Gastrocnemius medialis (tissue), 4 donors: ENCODE measurements at regions not wholly inside any gene's neighbourhood (a gene's known extent, or its start where the extent isn't known, plus 50 kb on each side); places are given as distances from the start of the nearest gene placed in this dataset.

Experiments used
- ATAC-seq, 2 donors: fragments of 150-250 bp; one replicate each; pipeline ENCODE4 v1.9.1; 2016
- DNase-seq, 2 donors: peaks; one replicate each; pipeline ENCODE4 v3.0.0-alpha.2; 2019
- H3K27ac ChIP-seq, 4 donors: fragments of 200-600 bp; sonication (generic); 1 replicate in 1 of 4; 2 replicates in 3 of 4; pipeline ENCODE4 v1.5.1; 2016 to 2018; ENCODE audit warnings: mild to moderate bottlenecking in 2 of 4, moderate library complexity in 1 of 4
- H3K27me3 ChIP-seq, 3 donors: fragments of 200-600 bp; sonication (generic) in 2 of 3; 1 replicate in 1 of 3; 2 replicates in 2 of 3; pipeline versions ENCODE4 v1.5.1 to v1.6.0; 2016 to 2019; ENCODE audit warnings: mild to moderate bottlenecking in 1 of 3, moderate library complexity in 1 of 3
- H3K36me3 ChIP-seq, 2 donors: fragments of 200-600 bp; sonication (generic) in 1 of 2; one replicate each; pipeline ENCODE4 v1.5.1; 2017 to 2018
- H3K4me1 ChIP-seq, 2 donors: fragments of 200-600 bp; sonication (generic) in 1 of 2; one replicate each; pipeline ENCODE4 v1.5.1; 2016 to 2017; ENCODE audit warnings: mild to moderate bottlenecking in 2 of 2
- H3K4me3 ChIP-seq, 4 donors: fragments of 200-600 bp; sonication (generic) in 3 of 4; 1 replicate in 1 of 4; 2 replicates in 3 of 4; pipeline ENCODE4 v1.5.1; 2016 to 2019; ENCODE audit warnings: mild to moderate bottlenecking in 2 of 4
- H3K9me3 ChIP-seq, 3 donors: fragments of 200-600 bp; sonication (generic) in 2 of 3; 1 replicate in 1 of 3; 2 replicates in 2 of 3; pipeline ENCODE4 v1.5.1; 2016 to 2019
- POLR2A ChIP-seq, 2 donors: fragments of 450-650 bp; IDR thresholded peaks; one replicate each; pipeline ENCODE4 v1.6.1; 2017; ENCODE audit warnings: antibody characterized with exemption in 2 of 2, mild to moderate bottlenecking in 2 of 2, moderate library complexity in 2 of 2
- in situ Hi-C, 4 donors: fragments of 200-750 bp; cut with MboI; loops; one replicate each; pipeline versions ENCODE4 v1.15.0 to v1.8.0; 2017; ENCODE audit warnings: low sequenced_read_pairs in 4 of 4
- intact Hi-C: fragments of 100-400 bp; cut with DNase I; formaldehyde crosslinking; loops from one replicate; pipeline ENCODE4 v1.15.1; 2023; ENCODE audit warnings: low total_unique reads
- TF ChIP-seq, protein P1 (sequence below), 5 experiments: fragments of 450-650 bp in 3 of 5; fragments of 200-600 bp in 2 of 5; sonication (generic) in 2 of 5; IDR thresholded peaks in 4 of 5; conservative IDR thresholded peaks in 1 of 5; 1 replicate in 4 of 5; 2 replicates in 1 of 5; pipeline ENCODE4 v1.5.1; 2016 to 2019; ENCODE audit warnings: antibody characterized with exemption in 5 of 5, mild to moderate bottlenecking in 3 of 5, moderate library complexity in 3 of 5

GRCh38 chr5:143476601-143477211, 73.2 kb upstream of the NR3C1 start:
- H3K36me3 ChIP-seq: no peaks in the 10 kb centered on the region
- no peak for TF ChIP-seq POLR2A (IDR thresholded peaks at IDR 0.05)
- TF ChIP-seq, protein P1, sequence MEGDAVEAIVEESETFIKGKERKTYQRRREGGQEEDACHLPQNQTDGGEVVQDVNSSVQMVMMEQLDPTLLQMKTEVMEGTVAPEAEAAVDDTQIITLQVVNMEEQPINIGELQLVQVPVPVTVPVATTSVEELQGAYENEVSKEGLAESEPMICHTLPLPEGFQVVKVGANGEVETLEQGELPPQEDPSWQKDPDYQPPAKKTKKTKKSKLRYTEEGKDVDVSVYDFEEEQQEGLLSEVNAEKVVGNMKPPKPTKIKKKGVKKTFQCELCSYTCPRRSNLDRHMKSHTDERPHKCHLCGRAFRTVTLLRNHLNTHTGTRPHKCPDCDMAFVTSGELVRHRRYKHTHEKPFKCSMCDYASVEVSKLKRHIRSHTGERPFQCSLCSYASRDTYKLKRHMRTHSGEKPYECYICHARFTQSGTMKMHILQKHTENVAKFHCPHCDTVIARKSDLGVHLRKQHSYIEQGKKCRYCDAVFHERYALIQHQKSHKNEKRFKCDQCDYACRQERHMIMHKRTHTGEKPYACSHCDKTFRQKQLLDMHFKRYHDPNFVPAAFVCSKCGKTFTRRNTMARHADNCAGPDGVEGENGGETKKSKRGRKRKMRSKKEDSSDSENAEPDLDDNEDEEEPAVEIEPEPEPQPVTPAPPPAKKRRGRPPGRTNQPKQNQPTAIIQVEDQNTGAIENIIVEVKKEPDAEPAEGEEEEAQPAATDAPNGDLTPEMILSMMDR (IDR thresholded peaks at IDR 0.05 in 4 of 5, conservative IDR thresholded peaks at IDR 0.05 in 1 of 5): no peak

GRCh38 chr5:143474616-143475015, 71.1 kb upstream of the NR3C1 start:
- in situ Hi-C loops: no loop called here
- no peaks in the 10 kb centered on the region for H3K4me1 ChIP-seq
- TF ChIP-seq POLR2A (IDR thresholded peaks at IDR 0.05): no peak
- TF ChIP-seq, protein P1 (IDR thresholded peaks at IDR 0.05 in 4 of 5, conservative IDR thresholded peaks at IDR 0.05 in 1 of 5): no peak
- DNase-seq: no peak
- no peak for ATAC-seq
- H3K9me3 ChIP-seq: no peaks in the 10 kb centered on the region
- intact Hi-C loops: no loop called here
- no peaks in the 10 kb centered on the region for H3K27me3 ChIP-seq
- H3K36me3 ChIP-seq: no peaks in the 10 kb centered on the region
- H3K4me3 ChIP-seq: no peak overlapping the region
- H3K27ac ChIP-seq: no peak overlapping the region

More at GRCh38 chr5:143476601-143477211, 73.2 kb upstream of the NR3C1 start:
- Histone ChIP-seq H3K4me3 (no peak overlapping the region), H3K27me3 (no peaks in the 10 kb centered on the region), H3K9me3 (no peaks in the 10 kb centered on the region), H3K27ac (no peak overlapping the region), H3K4me1 (no peaks in the 10 kb centered on the region)
- intact Hi-C loops: no loop called here
- no peak for ATAC-seq
- DNase-seq: no peak
- in situ Hi-C loops: no loop called here

DNA sequence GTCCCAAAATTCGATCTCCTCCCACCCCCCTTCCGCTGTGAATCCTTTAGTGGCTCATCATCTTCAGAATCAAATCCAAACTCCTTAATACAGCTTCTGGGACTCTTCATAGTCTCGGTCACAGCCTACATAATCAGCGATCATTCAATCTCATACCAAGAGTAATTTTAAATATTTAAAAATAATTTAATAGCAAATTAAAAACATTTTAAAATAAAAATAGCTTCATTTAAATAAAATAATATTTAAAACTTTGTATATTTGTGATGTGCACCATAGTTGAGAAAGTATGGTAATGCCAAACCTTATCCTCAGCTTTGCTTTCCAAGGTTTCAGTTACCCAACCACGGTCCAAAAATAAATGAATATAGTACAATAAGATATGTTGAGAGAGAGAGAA, 70.0 kb upstream of the NR3C1 start:
- no peak for TF ChIP-seq POLR2A (IDR thresholded peaks at IDR 0.05)
- TF ChIP-seq, protein P1 (IDR thresholded peaks at IDR 0.05 in 4 of 5, conservative IDR thresholded peaks at IDR 0.05 in 1 of 5): no peak
- no peaks in the 10 kb centered on the region for H3K36me3 ChIP-seq
- H3K4me3 ChIP-seq: no peak overlapping the region
- H3K9me3 ChIP-seq: no peaks in the 10 kb centered on the region
- intact Hi-C loops (no loop called here), in situ Hi-C loops (no loop called here)
- no peak for DNase-seq
- no peak overlapping the region for H3K27ac ChIP-seq
- no peak for ATAC-seq
- no peaks in the 10 kb centered on the region for H3K27me3 ChIP-seq
- no peaks in the 10 kb centered on the region for H3K4me1 ChIP-seq

DNA sequence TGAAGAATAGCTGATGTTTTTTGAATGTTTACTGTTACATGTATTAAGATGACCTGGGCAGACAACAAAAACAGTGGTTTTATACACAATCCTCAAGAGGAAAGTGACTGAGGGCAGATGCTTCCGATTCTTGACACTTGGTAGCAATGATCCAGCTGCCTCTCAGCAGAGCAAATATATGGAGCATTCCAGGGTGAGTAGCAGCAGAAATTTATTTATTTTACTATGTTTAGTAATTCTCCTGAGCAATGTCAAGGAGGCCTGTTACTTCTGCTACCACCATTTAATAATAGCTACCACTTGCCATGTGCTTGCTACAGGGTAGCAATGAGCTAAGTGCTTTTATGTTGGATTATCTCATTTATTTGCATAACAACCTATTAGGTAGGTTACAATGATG, 69.1 kb upstream of the NR3C1 start:
- no peak for ATAC-seq
- intact Hi-C loops: no loop called here
- H3K4me3 ChIP-seq: no peak overlapping the region

More for the DNA sequence above, 69.1 kb upstream of the NR3C1 start:
- Histone ChIP-seq H3K27me3 (no peaks in the 10 kb centered on the region), H3K9me3 (no peaks in the 10 kb centered on the region), H3K4me1 (no peaks in the 10 kb centered on the region), H3K27ac (no peak overlapping the region), H3K36me3 (no peaks in the 10 kb centered on the region)
- TF ChIP-seq, protein P1 (IDR thresholded peaks at IDR 0.05 in 4 of 5, conservative IDR thresholded peaks at IDR 0.05 in 1 of 5): no peak
- TF ChIP-seq POLR2A (IDR thresholded peaks at IDR 0.05): no peak
- in situ Hi-C loops: no loop called here
- no peak for DNase-seq
